ENCODE measurements at regions not wholly inside any gene's neighbourhood (a gene's known extent, or its start where the extent isn't known, plus 50 kb on each side); places are given as distances from the start of the nearest gene placed in this dataset.

DNA sequence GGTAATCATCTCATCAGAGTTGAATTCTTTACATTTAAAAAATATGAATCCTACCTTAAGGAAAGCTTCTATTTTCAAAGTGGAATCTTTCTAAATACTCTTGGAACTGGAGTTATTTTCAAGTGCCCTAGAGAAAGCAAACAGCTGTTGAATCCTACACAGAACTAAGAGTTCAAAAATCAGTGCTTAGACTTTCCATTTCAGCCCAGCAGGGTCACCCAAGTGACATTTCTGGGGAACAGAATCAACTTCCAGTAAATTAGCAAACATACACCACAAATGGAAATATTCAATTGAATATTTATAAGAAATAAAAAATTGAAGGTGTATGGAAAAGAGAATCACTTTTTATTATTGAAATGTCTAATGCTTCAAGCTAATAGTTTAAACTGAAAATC is 427.7 kb upstream of the NOX3 start:
- H3K4me3 Mint-ChIP-seq: no peak overlapping the region
- H3K4me3 ChIP-seq: no peak overlapping the region
- peaks cover 11% of the 10 kb centered on the region for H3K4me1 Mint-ChIP-seq
- H3K27ac ChIP-seq: no peak overlapping the region
- H3K9ac ChIP-seq: no peak overlapping the region
- no peak overlapping the region for H3K4me2 ChIP-seq
- H3K36me3 ChIP-seq: no peaks in the 10 kb centered on the region
- H3K27ac Mint-ChIP-seq: no peak overlapping the region
- TF ChIP-seq EZH2 (IDR thresholded peaks at IDR 0.05): no peak
- TF ChIP-seq, protein P1, sequence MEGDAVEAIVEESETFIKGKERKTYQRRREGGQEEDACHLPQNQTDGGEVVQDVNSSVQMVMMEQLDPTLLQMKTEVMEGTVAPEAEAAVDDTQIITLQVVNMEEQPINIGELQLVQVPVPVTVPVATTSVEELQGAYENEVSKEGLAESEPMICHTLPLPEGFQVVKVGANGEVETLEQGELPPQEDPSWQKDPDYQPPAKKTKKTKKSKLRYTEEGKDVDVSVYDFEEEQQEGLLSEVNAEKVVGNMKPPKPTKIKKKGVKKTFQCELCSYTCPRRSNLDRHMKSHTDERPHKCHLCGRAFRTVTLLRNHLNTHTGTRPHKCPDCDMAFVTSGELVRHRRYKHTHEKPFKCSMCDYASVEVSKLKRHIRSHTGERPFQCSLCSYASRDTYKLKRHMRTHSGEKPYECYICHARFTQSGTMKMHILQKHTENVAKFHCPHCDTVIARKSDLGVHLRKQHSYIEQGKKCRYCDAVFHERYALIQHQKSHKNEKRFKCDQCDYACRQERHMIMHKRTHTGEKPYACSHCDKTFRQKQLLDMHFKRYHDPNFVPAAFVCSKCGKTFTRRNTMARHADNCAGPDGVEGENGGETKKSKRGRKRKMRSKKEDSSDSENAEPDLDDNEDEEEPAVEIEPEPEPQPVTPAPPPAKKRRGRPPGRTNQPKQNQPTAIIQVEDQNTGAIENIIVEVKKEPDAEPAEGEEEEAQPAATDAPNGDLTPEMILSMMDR (IDR thresholded peaks at IDR 0.05): no peak
- no peak for TF ChIP-seq EZH2phosphoT487 (IDR thresholded peaks at IDR 0.05)
- H3K79me2 ChIP-seq (ENCODE audit: low read depth): no peaks in the 10 kb centered on the region
- DNase-seq (ENCODE audit: low spot score): no peak
- peaks cover 5% of the 10 kb centered on the region for H3K4me1 ChIP-seq
- H4K20me1 ChIP-seq (ENCODE audit: low read depth): no peaks in the 10 kb centered on the region
- H3K27me3 Mint-ChIP-seq (ENCODE audit: insufficient read depth, low read depth): peaks cover 6% of the 10 kb centered on the region
- no peaks in the 10 kb centered on the region for H3F3A ChIP-seq (ENCODE audit: low read depth)
- H3K36me3 Mint-ChIP-seq: no peaks in the 10 kb centered on the region
- no peak overlapping the region for H2AFZ ChIP-seq (replicated peaks)
- no peaks in the 10 kb centered on the region for H3K9me3 Mint-ChIP-seq
- H3K9me3 ChIP-seq (ENCODE audit: low read depth): no peaks in the 10 kb centered on the region
- H3K27me3 ChIP-seq: no peaks in the 10 kb centered on the region

DNA sequence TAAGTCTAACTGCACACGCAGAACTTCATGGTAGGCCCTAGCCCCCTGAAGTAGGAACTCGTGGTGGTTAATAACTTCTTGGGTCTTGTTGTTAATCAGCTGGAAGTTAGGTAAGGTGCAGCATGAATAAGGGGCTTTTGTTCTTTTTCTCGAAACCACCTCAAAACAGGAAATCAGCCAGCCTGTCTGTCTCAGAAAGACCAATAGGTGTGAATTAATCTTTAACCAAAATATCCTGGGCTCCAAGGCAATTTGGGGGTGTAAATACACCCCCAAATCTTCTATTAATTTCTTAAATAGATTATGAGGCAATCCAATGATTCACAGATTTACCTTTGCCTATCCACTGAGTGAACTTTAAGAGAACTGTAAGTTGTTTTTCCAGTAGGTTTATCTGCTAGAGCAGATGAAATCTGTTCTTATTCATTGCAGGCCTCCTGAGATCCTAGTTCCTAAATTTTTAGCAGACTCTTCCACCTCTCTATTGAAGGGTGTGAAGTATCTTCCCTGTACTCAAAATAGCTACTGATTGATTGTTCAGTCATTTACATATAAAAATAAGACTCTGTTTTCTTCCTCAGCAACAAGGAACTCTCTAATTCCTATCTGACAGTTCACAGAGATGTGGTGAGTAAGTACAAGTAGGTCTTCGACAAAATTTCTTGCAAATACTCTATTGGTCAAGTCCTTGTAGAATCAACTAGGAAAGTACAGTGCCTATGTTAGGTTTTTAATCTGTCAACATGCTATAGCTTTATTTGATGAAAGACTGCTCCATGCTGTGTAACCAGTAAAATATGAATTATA is 427.1 kb upstream of the NOX3 start:
- peaks cover 4% of the 10 kb centered on the region for H3K4me1 ChIP-seq
- Mint-ChIP-seq H3K9me3 (peaks cover 2% of the 10 kb centered on the region), H3K4me3 (no peak overlapping the region), H3K36me3 (no peaks in the 10 kb centered on the region), H3K27me3 (ENCODE audit: insufficient read depth, low read depth) (peaks cover 6% of the 10 kb centered on the region), H3K27ac (no peak overlapping the region), H3K4me1 (peaks cover 6% of the 10 kb centered on the region)
- no peak overlapping the region for H3K4me2 ChIP-seq
- H3K9me3 ChIP-seq (ENCODE audit: low read depth): no peaks in the 10 kb centered on the region
- H3K36me3 ChIP-seq: no peaks in the 10 kb centered on the region
- H3F3A ChIP-seq (ENCODE audit: low read depth): no peaks in the 10 kb centered on the region
- no peak for DNase-seq (ENCODE audit: low spot score)
- no peak overlapping the region for H3K4me3 ChIP-seq
- no peaks in the 10 kb centered on the region for H3K27me3 ChIP-seq
- no peak overlapping the region for H3K27ac ChIP-seq
- H3K9ac ChIP-seq: no peak overlapping the region
- no peak for TF ChIP-seq EZH2 (IDR thresholded peaks at IDR 0.05)
- TF ChIP-seq, protein P1 (IDR thresholded peaks at IDR 0.05): no peak
- TF ChIP-seq EZH2phosphoT487 (IDR thresholded peaks at IDR 0.05): no peak
- H3K79me2 ChIP-seq (ENCODE audit: low read depth): no peaks in the 10 kb centered on the region
- no peak overlapping the region for H2AFZ ChIP-seq (replicated peaks)
- H4K20me1 ChIP-seq (ENCODE audit: low read depth): no peaks in the 10 kb centered on the region

DNA sequence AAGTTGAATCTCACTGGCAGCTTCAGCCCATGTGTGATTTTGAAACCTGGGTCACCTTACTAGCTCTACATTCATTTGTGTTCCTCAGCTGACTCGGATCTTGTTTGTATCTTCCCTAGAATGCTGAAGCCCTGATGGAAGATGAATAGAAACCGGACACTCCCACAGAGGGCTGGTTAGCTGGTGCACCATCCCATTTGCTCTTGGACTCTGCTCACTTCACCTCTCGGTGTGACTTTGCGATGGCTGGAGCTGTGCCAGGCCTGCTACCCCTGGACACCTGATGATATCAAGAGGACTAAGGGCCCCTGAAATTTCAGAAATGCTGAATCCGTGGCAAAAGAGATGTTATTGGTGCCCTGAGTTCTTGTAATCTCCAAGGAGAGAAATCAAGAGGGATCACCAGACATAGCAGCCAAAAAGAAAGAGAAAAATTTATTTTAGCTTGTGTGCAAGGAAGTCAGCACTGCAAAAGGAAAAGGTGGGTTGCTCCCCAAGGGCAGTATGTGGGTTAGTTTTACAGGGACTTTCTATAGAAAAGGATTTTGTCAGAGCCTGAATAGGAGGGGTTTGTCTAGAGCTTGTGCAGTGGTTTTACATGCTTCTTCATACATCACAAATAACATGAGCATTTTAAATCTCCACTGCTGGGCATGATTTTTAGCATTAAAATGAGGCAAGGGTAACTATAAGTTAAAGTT is 426.3 kb upstream of the NOX3 start:
- H2AFZ ChIP-seq (replicated peaks): no peak overlapping the region
- H3F3A ChIP-seq (ENCODE audit: low read depth): no peaks in the 10 kb centered on the region
- no peak for TF ChIP-seq EZH2 (IDR thresholded peaks at IDR 0.05)
- TF ChIP-seq, protein P1 (IDR thresholded peaks at IDR 0.05): no peak
- no peak for TF ChIP-seq EZH2phosphoT487 (IDR thresholded peaks at IDR 0.05)
- H3K9ac ChIP-seq: no peak overlapping the region
- H3K9me3 ChIP-seq (ENCODE audit: low read depth): no peaks in the 10 kb centered on the region
- H3K4me1 ChIP-seq: no peaks in the 10 kb centered on the region
- H3K27ac ChIP-seq: no peak overlapping the region
- H3K4me1 Mint-ChIP-seq: no peaks in the 10 kb centered on the region
- H4K20me1 ChIP-seq (ENCODE audit: low read depth): no peaks in the 10 kb centered on the region
- no peaks in the 10 kb centered on the region for H3K27me3 ChIP-seq
- H3K27me3 Mint-ChIP-seq (ENCODE audit: insufficient read depth, low read depth): peaks cover 6% of the 10 kb centered on the region
- no peaks in the 10 kb centered on the region for H3K36me3 Mint-ChIP-seq
- no peak overlapping the region for H3K4me2 ChIP-seq
- H3K4me3 ChIP-seq: no peak overlapping the region
- no peak for DNase-seq (ENCODE audit: low spot score)
- H3K27ac Mint-ChIP-seq: no peak overlapping the region
- H3K36me3 ChIP-seq: no peaks in the 10 kb centered on the region
- no peaks in the 10 kb centered on the region for H3K79me2 ChIP-seq (ENCODE audit: low read depth)
- peaks cover 2% of the 10 kb centered on the region for H3K9me3 Mint-ChIP-seq
- no peak overlapping the region for H3K4me3 Mint-ChIP-seq

Measured in neural progenitor cell (in vitro differentiated cells).